H9 (cell line): ENCODE measurements at regions not wholly inside any gene's neighbourhood (a gene's known extent, or its start where the extent isn't known, plus 50 kb on each side); places are given as distances from the start of the nearest gene placed in this dataset.

Experiments
- DNase-seq: peaks from one replicate; pipeline ENCODE4 v3.0.0-alpha.2; 2017
- H2AFZ ChIP-seq: one replicate; pipeline ENCODE4 v1.6.1; 2013; ENCODE audit warnings: mild to moderate bottlenecking, low read length, control low read depth, moderate library complexity
- H2AK5ac ChIP-seq: 2 replicates; pipeline ENCODE4 v1.6.1; 2013; ENCODE audit warnings: low read length, control low read depth, mixed read lengths; ENCODE audit not compliant: insufficient read length
- H2BK120ac ChIP-seq: one replicate; pipeline ENCODE4 v1.6.1; 2013; ENCODE audit warnings: low read depth, mild to moderate bottlenecking, low read length, control low read depth, inconsistent platforms; ENCODE audit not compliant: poor library complexity, severe bottlenecking
- H2BK12ac ChIP-seq: 2 replicates; pipeline ENCODE4 v1.6.1; 2013; ENCODE audit warnings: low read length, control low read depth, mixed read lengths, low read depth; ENCODE audit not compliant: insufficient read length
- H2BK15ac ChIP-seq: 2 replicates; pipeline ENCODE4 v1.6.1; 2013; ENCODE audit warnings: low read depth, low read length, control low read depth
- H2BK20ac ChIP-seq: one replicate; pipeline ENCODE4 v1.6.1; 2013; ENCODE audit warnings: low read depth, mild to moderate bottlenecking, low read length, control low read depth, inconsistent platforms; ENCODE audit not compliant: poor library complexity, severe bottlenecking
- H2BK5ac ChIP-seq: 2 replicates; pipeline ENCODE4 v1.6.1; 2013; ENCODE audit warnings: low read length, control low read depth, mixed read lengths; ENCODE audit not compliant: insufficient read length
- H3K14ac ChIP-seq: 2 replicates; pipeline ENCODE4 v1.6.1; 2013; ENCODE audit warnings: low read length, control low read depth; ENCODE audit not compliant: insufficient read depth
- H3K18ac ChIP-seq: 2 replicates; pipeline ENCODE4 v1.6.1; 2013; ENCODE audit warnings: low read depth, mild to moderate bottlenecking, mixed read lengths, low read length, control low read depth; ENCODE audit not compliant: insufficient read length
- H3K23ac ChIP-seq: 2 replicates; pipeline ENCODE4 v1.6.1; 2013; ENCODE audit warnings: low read length, control low read depth, mixed read lengths, low read depth; ENCODE audit not compliant: insufficient read length
- H3K23me2 ChIP-seq: 2 replicates; pipeline ENCODE4 v1.6.1; 2013; ENCODE audit warnings: low read depth, mild to moderate bottlenecking, mixed read lengths, low read length, control low read depth; ENCODE audit not compliant: insufficient read length, poor library complexity, severe bottlenecking
- H3K27ac ChIP-seq: 2 replicates; pipeline ENCODE4 v1.5.1; 2013; ENCODE audit warnings: low read length, control low read depth, mixed read lengths, low read depth; ENCODE audit not compliant: insufficient read length
- H3K27me3 ChIP-seq: 2 replicates; pipeline ENCODE4 v1.6.1; 2013; ENCODE audit warnings: low read length, control low read depth, inconsistent platforms; ENCODE audit not compliant: insufficient read depth
- H3K4ac ChIP-seq: 2 replicates; pipeline ENCODE4 v1.6.1; 2013; ENCODE audit warnings: low read depth, mild to moderate bottlenecking, control low read depth, inconsistent platforms, low read length, moderate library complexity
- H3K4me1 ChIP-seq: 2 replicates; pipeline ENCODE4 v1.6.1; 2013; ENCODE audit warnings: low read length, control low read depth, inconsistent platforms; ENCODE audit not compliant: insufficient read depth
- H3K4me2 ChIP-seq: 2 replicates; pipeline ENCODE4 v1.6.1; 2013; ENCODE audit warnings: low read length, control low read depth, mixed read lengths; ENCODE audit not compliant: insufficient read length, insufficient read depth
- H3K56ac ChIP-seq: 2 replicates; pipeline ENCODE4 v1.6.1; 2013; ENCODE audit warnings: low read depth, mild to moderate bottlenecking, mixed read lengths, low read length, control low read depth; ENCODE audit not compliant: insufficient read length
- H3K79me1 ChIP-seq: 2 replicates; pipeline ENCODE4 v1.6.1; 2013; ENCODE audit warnings: low read depth, mild to moderate bottlenecking, moderate library complexity, low read length, control low read depth, inconsistent platforms; ENCODE audit not compliant: insufficient read depth, poor library complexity, severe bottlenecking
- H3K79me2 ChIP-seq: 2 replicates; pipeline ENCODE4 v1.6.1; 2013; ENCODE audit warnings: low read length, control low read depth, inconsistent platforms; ENCODE audit not compliant: insufficient read depth
- H3K9ac ChIP-seq: 2 replicates; pipeline ENCODE4 v1.6.1; 2013; ENCODE audit warnings: low read length, control low read depth, mixed read lengths; ENCODE audit not compliant: insufficient read length; ENCODE audit errors: extremely low read depth
- H3K9me3 ChIP-seq: one replicate; pipeline ENCODE4 v1.6.1; 2013; ENCODE audit warnings: low read depth, low read length, inconsistent platforms; ENCODE audit not compliant: control insufficient read depth
- H3T11ph ChIP-seq: one replicate; pipeline ENCODE4 v1.6.1; 2013; ENCODE audit warnings: mild to moderate bottlenecking, low read length, control low read depth, inconsistent platforms
- H4K20me1 ChIP-seq: one replicate; pipeline ENCODE4 v1.6.1; 2013; ENCODE audit not compliant: control insufficient read depth, insufficient read length, insufficient read depth
- H4K5ac ChIP-seq: 2 replicates; pipeline ENCODE4 v1.6.1; 2013; ENCODE audit warnings: low read depth, mild to moderate bottlenecking, mixed read lengths, low read length, control low read depth; ENCODE audit not compliant: insufficient read length
- H4K8ac ChIP-seq: replicated peaks from 2 replicates; pipeline ENCODE4 v1.6.1; 2013; ENCODE audit warnings: low read length, control low read depth, mixed read lengths, low read depth; ENCODE audit not compliant: insufficient read length
- H4K91ac ChIP-seq: 2 replicates; pipeline ENCODE4 v1.6.1; 2013; ENCODE audit warnings: low read depth, mild to moderate bottlenecking, moderate library complexity, mixed read lengths, low read length, control low read depth; ENCODE audit not compliant: insufficient read length
- H3K27ac Mint-ChIP-seq, 3 experiments: 2 replicates in 2 of 3; 3 replicates in 1 of 3; pipeline ENCODE4 v1.8.0; 2020 to 2021; ENCODE audit warnings: mixed read lengths in 3 of 3, mild to moderate bottlenecking in 1 of 3, moderate library complexity in 1 of 3
- H3K27me3 Mint-ChIP-seq: 2 replicates; pipeline ENCODE4 v1.8.0; 2021; ENCODE audit warnings: low read depth, mild to moderate bottlenecking, moderate library complexity, mixed read lengths
- H3K36me3 Mint-ChIP-seq, 3 experiments: 2 replicates in 2 of 3; 3 replicates in 1 of 3; pipeline ENCODE4 v1.8.0; 2020 to 2021; ENCODE audit warnings: low read depth in 3 of 3, mixed read lengths in 3 of 3; ENCODE audit not compliant: insufficient read depth in 1 of 3
- H3K4me1 Mint-ChIP-seq, 2 experiments: 2 replicates each; pipeline ENCODE4 v1.8.0; 2020; ENCODE audit warnings: mixed read lengths in 2 of 2
- H3K4me3 Mint-ChIP-seq, 2 experiments: 2 replicates in 1 of 2; 3 replicates in 1 of 2; pipeline ENCODE4 v1.8.0; 2020 to 2021; ENCODE audit warnings: mild to moderate bottlenecking in 2 of 2, mixed read lengths in 2 of 2, moderate library complexity in 1 of 2
- H3K9me3 Mint-ChIP-seq, 2 experiments: 2 replicates in 1 of 2; 3 replicates in 1 of 2; pipeline ENCODE4 v1.8.0; 2020; ENCODE audit warnings: mild to moderate bottlenecking in 2 of 2, mixed read lengths in 2 of 2, moderate library complexity in 1 of 2
- WGBS: extraction: QIAGEN DNeasy Blood & Tissue Kit; methylation state at CpG from one replicate; pipeline ENCODE4 v1.1.7; 2013; ENCODE audit warnings: missing lambda C conversion rate, low lambda C conversion rate, mixed read lengths; ENCODE audit not compliant: insufficient read length; ENCODE audit errors: extremely low coverage; 5-methylcytosine and 5-hydroxymethylcytosine counted together
- TF ChIP-seq, protein P1 (sequence below): fragments of 200-600 bp; sonication (generic); conservative IDR thresholded peaks from 3 replicates; pipeline ENCODE4 v1.8.0; 2021; ENCODE audit warnings: antibody characterized with exemption, mild to moderate bottlenecking

DNA sequence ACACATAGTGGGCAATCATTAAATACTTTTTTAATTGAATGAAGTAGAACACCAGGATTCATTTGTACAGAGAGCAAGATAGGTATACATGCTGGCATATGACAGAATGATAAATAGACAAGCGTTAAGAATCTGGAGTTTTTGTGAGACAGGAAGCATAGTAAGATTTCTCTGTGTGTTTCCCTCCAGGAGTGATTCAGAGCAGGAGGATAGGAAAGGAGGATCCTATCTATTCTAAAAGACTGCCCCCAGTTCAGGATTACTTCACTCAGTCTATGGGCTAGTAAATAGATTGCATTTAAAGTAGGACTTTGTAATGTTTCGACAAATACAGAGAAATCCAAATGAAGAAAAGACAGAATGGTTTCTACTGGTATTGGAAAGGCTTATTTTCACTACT lies 423.7 kb downstream of the PDGFC start:
- no peak overlapping the region for H3K4me2 ChIP-seq
- DNase-seq, result no peak
- H3K4me3 Mint-ChIP-seq, result no peak overlapping the region
- no peak overlapping the region for H3K27ac Mint-ChIP-seq
- H3K79me1 ChIP-seq, result no peaks in the 10 kb centered on the region
- no peak overlapping the region for H4K91ac ChIP-seq
- no peak overlapping the region for H4K8ac ChIP-seq
- no peak overlapping the region for H3K4ac ChIP-seq
- TF ChIP-seq, protein P1, sequence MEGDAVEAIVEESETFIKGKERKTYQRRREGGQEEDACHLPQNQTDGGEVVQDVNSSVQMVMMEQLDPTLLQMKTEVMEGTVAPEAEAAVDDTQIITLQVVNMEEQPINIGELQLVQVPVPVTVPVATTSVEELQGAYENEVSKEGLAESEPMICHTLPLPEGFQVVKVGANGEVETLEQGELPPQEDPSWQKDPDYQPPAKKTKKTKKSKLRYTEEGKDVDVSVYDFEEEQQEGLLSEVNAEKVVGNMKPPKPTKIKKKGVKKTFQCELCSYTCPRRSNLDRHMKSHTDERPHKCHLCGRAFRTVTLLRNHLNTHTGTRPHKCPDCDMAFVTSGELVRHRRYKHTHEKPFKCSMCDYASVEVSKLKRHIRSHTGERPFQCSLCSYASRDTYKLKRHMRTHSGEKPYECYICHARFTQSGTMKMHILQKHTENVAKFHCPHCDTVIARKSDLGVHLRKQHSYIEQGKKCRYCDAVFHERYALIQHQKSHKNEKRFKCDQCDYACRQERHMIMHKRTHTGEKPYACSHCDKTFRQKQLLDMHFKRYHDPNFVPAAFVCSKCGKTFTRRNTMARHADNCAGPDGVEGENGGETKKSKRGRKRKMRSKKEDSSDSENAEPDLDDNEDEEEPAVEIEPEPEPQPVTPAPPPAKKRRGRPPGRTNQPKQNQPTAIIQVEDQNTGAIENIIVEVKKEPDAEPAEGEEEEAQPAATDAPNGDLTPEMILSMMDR, result no peak
- no peak overlapping the region for H2BK12ac ChIP-seq
- H3K9ac ChIP-seq, result no peak overlapping the region
- no peak overlapping the region for H2BK5ac ChIP-seq
- H3K27ac ChIP-seq, result no peak overlapping the region
- no peak overlapping the region for H4K5ac ChIP-seq
- H3K23me2 ChIP-seq, result no peaks in the 10 kb centered on the region
- H3K23ac ChIP-seq, result no peak overlapping the region
- no peaks in the 10 kb centered on the region for H3K27me3 Mint-ChIP-seq
- H3K27me3 ChIP-seq, result no peaks in the 10 kb centered on the region
- H2AK5ac ChIP-seq, result no peak overlapping the region
- no peaks in the 10 kb centered on the region for H3K36me3 Mint-ChIP-seq
- no peaks in the 10 kb centered on the region for H3K9me3 Mint-ChIP-seq
- H3K56ac ChIP-seq, result no peak overlapping the region
- no peaks in the 10 kb centered on the region for H4K20me1 ChIP-seq
- no peak overlapping the region for H2BK120ac ChIP-seq
- no peaks in the 10 kb centered on the region for H3K79me2 ChIP-seq
- H3K4me1 Mint-ChIP-seq, result no peaks in the 10 kb centered on the region
- H3K9me3 ChIP-seq, result no peaks in the 10 kb centered on the region
- no peak overlapping the region for H2BK20ac ChIP-seq
- H3K18ac ChIP-seq, result no peak overlapping the region
- H2BK15ac ChIP-seq, result no peak overlapping the region
- no CpG with 5 or more reads among the region's 2 CpGs for WGBS
- no peak overlapping the region for H2AFZ ChIP-seq
- no peaks in the 10 kb centered on the region for H3K4me1 ChIP-seq
- H3T11ph ChIP-seq, result no peak overlapping the region
- H3K14ac ChIP-seq, result no peak overlapping the region
